SK-N-SH treated with all-trans-retinoic acid at 6 μM for 48 hours (cell line): ENCODE measurements at regions not wholly inside any gene's neighbourhood (a gene's known extent, or its start where the extent isn't known, plus 50 kb on each side); places are given as distances from the start of the nearest gene placed in this dataset.

Experiments
- ATAC-seq: fragments of 200-7000 bp; cut with Tn5 transposase; 3 replicates; pipeline ENCODE4 v1.9.1; 2020; ENCODE audit warnings: mild to moderate bottlenecking, moderate library complexity
- ARNTL ChIP-seq: fragments of 450-650 bp; formaldehyde crosslinking; IDR thresholded peaks from 2 replicates; pipeline ENCODE4 v1.5.0; 2020; ENCODE audit warnings: low read depth, mild to moderate bottlenecking, moderate library complexity, borderline replicate concordance
- BACH2 ChIP-seq: fragments of 250-450 bp; sonication (Bioruptor Pico); IDR thresholded peaks from 2 replicates; pipeline ENCODE4 v1.9.0; 2021; ENCODE audit warnings: mild to moderate bottlenecking, borderline replicate concordance
- CREB5 ChIP-seq: fragments of 250-450 bp; sonication (Bioruptor Pico); IDR thresholded peaks from 2 replicates; pipeline ENCODE4 v1.5.1; 2020; ENCODE audit warnings: low read depth, mild to moderate bottlenecking, moderate library complexity
- CSDC2 ChIP-seq: fragments of 250-450 bp; sonication (Bioruptor Pico); IDR thresholded peaks from 2 replicates; pipeline ENCODE4 v1.5.0; 2020; ENCODE audit warnings: mild to moderate bottlenecking, moderate library complexity
- CSRNP3 ChIP-seq: fragments of 250-450 bp; sonication (Bioruptor Pico); IDR thresholded peaks from 2 replicates; pipeline ENCODE4 v1.5.1; 2021; ENCODE audit warnings: mild to moderate bottlenecking, moderate library complexity
- ESRRG ChIP-seq: fragments of 250-450 bp; sonication (Bioruptor Pico); IDR thresholded peaks from 2 replicates; pipeline ENCODE4 v1.6.1; 2021; ENCODE audit warnings: mild to moderate bottlenecking
- ISL1 ChIP-seq: fragments of 250-450 bp; sonication (Bioruptor Pico); IDR thresholded peaks from 2 replicates; pipeline ENCODE4 v2.1.2; 2022; ENCODE audit warnings: mild to moderate bottlenecking, moderate library complexity
- OSR1 ChIP-seq: fragments of 250-450 bp; sonication (Bioruptor Pico); IDR thresholded peaks from 2 replicates; pipeline ENCODE4 v1.8.0; 2022; ENCODE audit warnings: moderate library complexity, mild to moderate bottlenecking, inconsistent platforms
- PATZ1 ChIP-seq: fragments of 250-450 bp; sonication (Bioruptor Pico); IDR thresholded peaks from 2 replicates; pipeline ENCODE4 v1.8.0; 2020; ENCODE audit warnings: mild to moderate bottlenecking, moderate library complexity, borderline replicate concordance
- PPARA ChIP-seq: fragments of 250-450 bp; sonication (Bioruptor Pico); IDR thresholded peaks from 2 replicates; pipeline ENCODE4 v1.5.0; 2020; ENCODE audit warnings: mild to moderate bottlenecking, borderline replicate concordance
- RARB ChIP-seq: fragments of 250-450 bp; sonication (Bioruptor Pico); IDR thresholded peaks from 2 replicates; pipeline ENCODE4 v1.8.0; 2021; ENCODE audit warnings: mild to moderate bottlenecking, moderate library complexity
- TCF4 ChIP-seq: fragments of 250-450 bp; sonication (Bioruptor Pico); IDR thresholded peaks from 2 replicates; pipeline ENCODE4 v1.8.0; 2021; ENCODE audit warnings: mild to moderate bottlenecking, moderate library complexity, borderline replicate concordance
- TSHZ2 ChIP-seq: fragments of 250-450 bp; sonication (Bioruptor Pico); IDR thresholded peaks from 2 replicates; pipeline ENCODE4 v1.5.0; 2020; ENCODE audit warnings: mild to moderate bottlenecking, moderate library complexity
- ZC3H10 ChIP-seq: fragments of 250-450 bp; sonication (Bioruptor Pico); IDR thresholded peaks from 2 replicates; pipeline ENCODE4 v1.5.1; 2021; ENCODE audit warnings: mild to moderate bottlenecking, moderate library complexity
- ZFP3 ChIP-seq: fragments of 250-450 bp; sonication (Bioruptor Pico); IDR thresholded peaks from 2 replicates; pipeline ENCODE4 v1.5.0; 2020; ENCODE audit warnings: mild to moderate bottlenecking, moderate library complexity
- ZFP30 ChIP-seq: fragments of 450-650 bp; formaldehyde crosslinking; IDR thresholded peaks from 2 replicates; pipeline ENCODE4 v1.5.0; 2022; ENCODE audit warnings: mild to moderate bottlenecking, moderate library complexity
- ZNF565 ChIP-seq: fragments of 450-650 bp; formaldehyde crosslinking; conservative IDR thresholded peaks from 2 replicates; pipeline ENCODE4 v1.5.0; 2020; ENCODE audit warnings: low read depth, mild to moderate bottlenecking, moderate library complexity
- ZNF70 ChIP-seq: fragments of 450-650 bp; formaldehyde crosslinking; IDR thresholded peaks from 2 replicates; pipeline ENCODE4 v1.5.0; 2020; ENCODE audit warnings: mild to moderate bottlenecking, moderate library complexity
- ZNF8 ChIP-seq: fragments of 450-650 bp; formaldehyde crosslinking; IDR thresholded peaks from 2 replicates; pipeline ENCODE4 v1.5.0; 2020; ENCODE audit warnings: mild to moderate bottlenecking, moderate library complexity

GRCh38 chr1:104231676-104232075, 482.0 kb downstream of the AMY1C start:
- TF ChIP-seq ZFP3 (no peak), ZFP30 (CRISPR knock-in tag) (no peak), ZC3H10 (CRISPR knock-in tag) (no peak), BACH2 (CRISPR knock-in tag) (no peak), ZNF565 (CRISPR knock-in tag) (no peak)
- no peak for ATAC-seq

GRCh38 chr1:104235141-104235540, 485.4 kb downstream of the AMY1C start:
- no peak for TF ChIP-seq ZNF8
- no peak for TF ChIP-seq ZNF70 (CRISPR knock-in tag)
- no peak for TF ChIP-seq RARB
- TF ChIP-seq CSDC2 = no peak
- no peak for TF ChIP-seq CREB5 (CRISPR knock-in tag)
- TF ChIP-seq BACH2 (CRISPR knock-in tag) = no peak
- no peak for TF ChIP-seq OSR1 (CRISPR knock-in tag)
- ATAC-seq = no peak

GRCh38 chr1:104238991-104239390, 489.3 kb downstream of the AMY1C start:
- no peak for TF ChIP-seq BACH2 (CRISPR knock-in tag)
- TF ChIP-seq CSRNP3 (CRISPR knock-in tag) = no peak
- TF ChIP-seq ISL1 (CRISPR knock-in tag) = peak; percentile 71
- peak; percentile 70; the same call in 1 of the 2 replicates for TF ChIP-seq TSHZ2 (CRISPR knock-in tag)
- TF ChIP-seq TCF4 (CRISPR knock-in tag) = peak; percentile 75
- ATAC-seq = no peak

GRCh38 chr1:104248385-104248784, 498.7 kb downstream of the AMY1C start:
- TF ChIP-seq PATZ1 (CRISPR knock-in tag) = no peak
- no peak for TF ChIP-seq ISL1 (CRISPR knock-in tag)
- TF ChIP-seq ZC3H10 (CRISPR knock-in tag) = no peak
- TF ChIP-seq CSDC2 = no peak
- TF ChIP-seq ESRRG = no peak
- no peak for TF ChIP-seq PPARA
- TF ChIP-seq CSRNP3 (CRISPR knock-in tag) = no peak
- TF ChIP-seq TSHZ2 (CRISPR knock-in tag) = no peak
- no peak for TF ChIP-seq BACH2 (CRISPR knock-in tag)
- TF ChIP-seq ZFP30 (CRISPR knock-in tag) = no peak
- no peak for TF ChIP-seq ZNF565 (CRISPR knock-in tag)
- no peak for TF ChIP-seq ARNTL (CRISPR knock-in tag)
- TF ChIP-seq, all 23 proteins: peak for 0
- ATAC-seq = no peak
